SK-N-SH (cell line): ENCODE measurements at regions not wholly inside any gene's neighbourhood (a gene's known extent, or its start where the extent isn't known, plus 50 kb on each side); places are given as distances from the start of the nearest gene placed in this dataset.
"Not testable (repeated sequence)": the region's sequence is repeated elsewhere in the genome, so short reads cannot be mapped to it uniquely, and the experiment has no call there.

Experiments used
- CTCF ChIA-PET: fragments of 300-600, 350-600 bp; formaldehyde crosslinking; extraction: SDS; loops from one replicate; lab custom pipeline; 2021; lab: Yijun Ruan, JAX
- POLR2A ChIA-PET: fragments of 350-600 bp; sonication (Branson Sonifier 250); formaldehyde crosslinking; extraction: SDS; loops from one replicate; lab custom pipeline; 2020; ENCODE audit warnings: antibody characterized with exemption, inconsistent platforms; lab: Yijun Ruan, JAX
- DNase-seq: peaks from one replicate; pipeline ENCODE4 v3.0.0; 2012
- H2AFZ ChIP-seq: fragments of 200-600 bp; sonication (generic); 2 replicates; pipeline ENCODE4 v1.8.1; 2016; ENCODE audit warnings: antibody characterized with exemption, mild to moderate bottlenecking, low read depth
- H3F3A ChIP-seq: fragments of 200-600 bp; sonication (generic); replicated peaks from 2 replicates; pipeline ENCODE3; 2016; ENCODE audit warnings: antibody characterized with exemption, mild to moderate bottlenecking; ENCODE audit not compliant: insufficient read depth
- H3K27ac ChIP-seq, 2 experiments: fragments of 200-500 bp in 1 of 2; fragments of 200-600 bp in 1 of 2; sonication (Bioruptor generic) in 1 of 2; sonication (generic), shearing (Covaris generic) in 1 of 2; 2 replicates each; pipeline versions ENCODE4 v1.5.1 to v1.6.1; 2014 to 2016; ENCODE audit warnings: low read depth in 2 of 2, inconsistent platforms in 1 of 2, low read length in 1 of 2, mild to moderate bottlenecking in 1 of 2, mixed read lengths in 1 of 2
- H3K27me3 ChIP-seq: fragments of 200-600 bp; sonication (generic), shearing (Covaris generic); 2 replicates; pipeline ENCODE4 v1.6.1; 2016; ENCODE audit warnings: mixed run types; ENCODE audit not compliant: insufficient read depth
- H3K36me3 ChIP-seq, 2 experiments: fragments of 200-500 bp in 1 of 2; fragments of 200-600 bp in 1 of 2; sonication (Bioruptor generic) in 1 of 2; sonication (generic) in 1 of 2; replicated peaks in 1 of 2; 2 replicates each; pipeline versions ENCODE3 to v1.5.1; 2014 to 2016; ENCODE audit warnings: low read length in 1 of 2, mild to moderate bottlenecking in 1 of 2; ENCODE audit not compliant: insufficient read depth in 2 of 2, control insufficient read depth in 1 of 2
- H3K4me1 ChIP-seq, 2 experiments: fragments of 200-500 bp in 1 of 2; fragments of 200-600 bp in 1 of 2; sonication (Bioruptor generic) in 1 of 2; sonication (generic), shearing (Covaris generic) in 1 of 2; 2 replicates each; pipeline versions ENCODE4 v1.5.1 to v1.6.1; 2014 to 2016; ENCODE audit warnings: low read depth in 1 of 2, low read length in 1 of 2, mixed run types in 1 of 2; ENCODE audit not compliant: insufficient read depth in 2 of 2, control insufficient read depth in 1 of 2
- H3K4me2 ChIP-seq: fragments of 200-600 bp; sonication (generic), shearing (Covaris generic); 2 replicates; pipeline ENCODE4 v1.6.1; 2017; ENCODE audit warnings: mixed run types
- H3K4me3 ChIP-seq, 2 experiments: fragments of 200-500 bp in 1 of 2; fragments of 200-600 bp in 1 of 2; sonication (Bioruptor generic) in 1 of 2; sonication (generic), shearing (Covaris generic) in 1 of 2; 2 replicates each; pipeline versions ENCODE4 v1.5.1 to v1.8.1; 2014 to 2016; ENCODE audit warnings: low read depth in 2 of 2, inconsistent platforms in 1 of 2, low read length in 1 of 2, mild to moderate bottlenecking in 1 of 2, mixed read lengths in 1 of 2, moderate library complexity in 1 of 2
- H3K79me2 ChIP-seq: fragments of 200-600 bp; sonication (generic); 2 replicates; pipeline ENCODE4 v1.8.1; 2017; ENCODE audit warnings: mild to moderate bottlenecking; ENCODE audit not compliant: insufficient read depth
- H3K9ac ChIP-seq: fragments of 200-600 bp; sonication (generic); 2 replicates; pipeline ENCODE4 v1.6.1; 2017; ENCODE audit warnings: mixed run types
- H3K9me2 ChIP-seq: fragments of 200-600 bp; sonication (generic); 2 replicates; pipeline ENCODE4 v1.6.1; 2017; ENCODE audit warnings: mixed run types
- H3K9me3 ChIP-seq: fragments of 200-600 bp; sonication (generic); 2 replicates; pipeline ENCODE4 v1.6.1; 2017; ENCODE audit warnings: mixed run types, mild to moderate bottlenecking, moderate library complexity
- H4K20me1 ChIP-seq: fragments of 200-600 bp; sonication (generic); 2 replicates; pipeline ENCODE4 v1.6.1; 2017; ENCODE audit warnings: mild to moderate bottlenecking, mixed run types; ENCODE audit not compliant: insufficient read depth
- EZH2phosphoT487 ChIP-seq: fragments of 200-600 bp; sonication (generic); IDR thresholded peaks from 2 replicates; pipeline ENCODE4 v1.6.1; 2017; ENCODE audit warnings: low read depth, mixed run types, mild to moderate bottlenecking, antibody characterized with exemption, moderate library complexity, borderline replicate concordance
- FOSL2 ChIP-seq: IDR thresholded peaks from 2 replicates; pipeline ENCODE4 v1.4.0; 2012; ENCODE audit warnings: low read depth, mild to moderate bottlenecking, moderate library complexity, borderline replicate concordance
- FOXJ3 ChIP-seq: sonication (generic); formaldehyde crosslinking; IDR thresholded peaks from 2 replicates; pipeline ENCODE4 v1.5.1; 2020; ENCODE audit warnings: mild to moderate bottlenecking, missing genetic modification reagents
- JUND ChIP-seq: IDR thresholded peaks from 2 replicates; pipeline ENCODE4 v1.4.0; 2012
- MEF2A ChIP-seq: IDR thresholded peaks from 2 replicates; pipeline ENCODE4 v1.4.0; 2012; ENCODE audit warnings: low read depth, borderline replicate concordance
- NRF1 ChIP-seq: IDR thresholded peaks from 2 replicates; pipeline ENCODE4 v1.6.1; 2012; ENCODE audit warnings: low read depth, mild to moderate bottlenecking, low read length
- SIN3A ChIP-seq: IDR thresholded peaks from 2 replicates; pipeline ENCODE4 v1.6.1; 2012; ENCODE audit warnings: low read depth, mild to moderate bottlenecking, low read length, moderate library complexity, borderline replicate concordance
- TAF1 ChIP-seq: IDR thresholded peaks from 2 replicates; pipeline ENCODE4 v1.6.1; 2012; ENCODE audit warnings: low read depth, mild to moderate bottlenecking, low read length, moderate library complexity, borderline replicate concordance
- TCF12 ChIP-seq: IDR thresholded peaks from 2 replicates; pipeline ENCODE4 v1.4.0; 2012
- TEAD4 ChIP-seq: IDR thresholded peaks from 2 replicates; pipeline ENCODE4 v1.4.0; 2012; ENCODE audit warnings: mild to moderate bottlenecking, borderline replicate concordance; ENCODE audit not compliant: insufficient read depth
- ZBTB33 ChIP-seq: IDR thresholded peaks from 2 replicates; pipeline ENCODE4 v1.4.0; 2012; ENCODE audit warnings: low read depth, borderline replicate concordance
- WGBS: methylation state at CpG from one replicate; pipeline ENCODE4 v1.1.6; 2017; ENCODE audit warnings: low lambda C conversion rate; 5-methylcytosine and 5-hydroxymethylcytosine counted together

- no peaks in the 10 kb centered on the region for H3K36me3 ChIP-seq
- H2AFZ ChIP-seq: peak overlapping the region; percentile 48; the same call in 1 of the 2 replicates
- 77% methylated on average over 5 of the region's 5 CpGs for WGBS
- H3K79me2 ChIP-seq: no peaks in the 10 kb centered on the region
- H3K4me1 ChIP-seq: no peaks in the 10 kb centered on the region; a peak in 1 of 4 replicates
- no peak for DNase-seq
- H3K27me3 ChIP-seq: no peaks in the 10 kb centered on the region
- H3F3A ChIP-seq: no peaks in the 10 kb centered on the region
- no peaks in the 10 kb centered on the region for H3K9me3 ChIP-seq
- TF ChIP-seq NRF1 (no peak), ZBTB33 (no peak)
- TF ChIP-seq, all 33 proteins: peak for 0
- Histone ChIP-seq H3K27ac (no peak overlapping the region), H3K4me2 (no peak overlapping the region), H3K9ac (no peak overlapping the region), H3K4me3 (no peak overlapping the region), H3K9me2 (no peaks in the 10 kb centered on the region), H4K20me1 (no peaks in the 10 kb centered on the region)
- ChIA-PET POLR2A (no interaction called here), CTCF (interaction anchor here (1.7 kb wide), 1 partner anchor 198 kb away, joined by 5 read pairs; no protein-coding TSS in a partner anchor)
Observed at GRCh38 chr7:29723599-29723998, 82.7 kb upstream of the WIPF3 start.

DNA sequence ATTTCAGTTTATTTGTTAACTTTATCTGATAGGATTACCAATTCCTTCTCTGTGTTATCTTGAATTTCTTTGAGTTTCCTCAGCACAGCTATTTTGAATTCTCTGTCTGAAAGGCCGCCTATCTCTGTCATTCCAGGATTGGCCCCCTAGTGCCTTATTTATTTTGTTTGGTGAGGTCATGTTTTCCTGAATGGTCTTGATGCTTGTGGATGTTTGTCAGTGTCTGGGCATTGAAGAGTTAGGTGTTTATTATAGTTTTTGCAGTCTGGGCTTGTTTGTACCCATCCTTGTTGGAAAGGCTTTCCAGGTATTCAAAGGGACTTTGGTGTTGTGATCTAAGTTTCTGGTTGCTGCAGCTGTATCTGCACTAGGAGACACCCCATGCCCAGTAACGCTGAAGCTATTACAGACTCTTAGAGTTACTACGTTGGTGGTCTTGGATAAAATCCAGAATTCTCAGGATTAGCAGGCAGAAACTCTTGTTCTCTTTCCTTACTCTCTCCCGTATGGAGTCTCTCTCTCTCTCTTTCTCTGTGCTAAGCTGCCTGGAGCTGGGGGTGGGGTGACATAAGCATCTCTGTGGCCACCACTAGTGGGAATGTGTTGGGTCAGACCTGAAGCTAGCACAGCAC lies 76.7 kb upstream of the WIPF3 start:
- H3K4me1 ChIP-seq, H3K9me2 ChIP-seq, H3K9me3 ChIP-seq, H3K27ac ChIP-seq, POLR2A ChIA-PET, H3F3A ChIP-seq, H4K20me1 ChIP-seq, H2AFZ ChIP-seq, H3K4me2 ChIP-seq, H3K27me3 ChIP-seq, DNase-seq, H3K79me2 ChIP-seq, H3K9ac ChIP-seq, H3K36me3 ChIP-seq, H3K4me3 ChIP-seq: not testable (repeated sequence)
- 53% methylated on average over 4 of the region's 4 CpGs for WGBS
- CTCF ChIA-PET: interaction anchor here (1.2 to 3.0 kb wide), 3 partner anchors 13 to 191 kb away, joined by 3 to 12 read pairs (median 3); no protein-coding TSS in a partner anchor

GRCh38 chr7:29734246-29734731 lies 72.0 kb upstream of the WIPF3 start:
- H3K9me2 ChIP-seq: no peaks in the 10 kb centered on the region
- CTCF ChIA-PET: interaction anchor here (1.8 kb wide), 1 partner anchor 13 kb away, joined by 3 read pairs; no protein-coding TSS in a partner anchor
- TF ChIP-seq SIN3A (no peak), FOXJ3 (CRISPR knock-in tag) (no peak), ZBTB33 (no peak), FOSL2 (no peak), MEF2A (no peak), EZH2phosphoT487 (no peak), JUND (no peak), TAF1 (no peak), TEAD4 (no peak), TCF12 (no peak)
- H3K9ac ChIP-seq: no peak overlapping the region
- no peaks in the 10 kb centered on the region for H3K79me2 ChIP-seq
- H3K4me1 ChIP-seq: no peaks in the 10 kb centered on the region
- H2AFZ ChIP-seq: no peak overlapping the region
- POLR2A ChIA-PET: no interaction called here
- H3K36me3 ChIP-seq: no peaks in the 10 kb centered on the region
- no peaks in the 10 kb centered on the region for H3K27me3 ChIP-seq
- no peaks in the 10 kb centered on the region for H4K20me1 ChIP-seq
- no peaks in the 10 kb centered on the region for H3F3A ChIP-seq
- no peak overlapping the region for H3K4me3 ChIP-seq
- no peak overlapping the region for H3K4me2 ChIP-seq
- 47% methylated on average over 3 of the region's 3 CpGs for WGBS
- H3K9me3 ChIP-seq: no peaks in the 10 kb centered on the region; the same call in 1 of the 2 replicates
- H3K27ac ChIP-seq: no peak overlapping the region
- no peak for DNase-seq

- H3K9me2 ChIP-seq, H3K27ac ChIP-seq, DNase-seq, H3K36me3 ChIP-seq, H3K9me3 ChIP-seq, POLR2A ChIA-PET, H3K4me3 ChIP-seq, H3K4me1 ChIP-seq, H3K4me2 ChIP-seq, H4K20me1 ChIP-seq, H3K9ac ChIP-seq, H3K79me2 ChIP-seq, H3F3A ChIP-seq, H3K27me3 ChIP-seq, H2AFZ ChIP-seq: not testable (repeated sequence)
- CTCF ChIA-PET: interaction anchor here (0.6 to 3.0 kb wide), 41 partner anchors 8 to 857 kb away, joined by 3 to 61 read pairs (median 4); partner anchors contain the start of gene WIPF3
- WGBS: 43% methylated on average over 5 of the region's 5 CpGs
Observed at GRCh38 chr7:29747645-29748245, 58.6 kb upstream of the WIPF3 start.
